Posterior vena cava (tissue), 2 donors: ENCODE measurements at regions not wholly inside any gene's neighbourhood (a gene's known extent, or its start where the extent isn't known, plus 50 kb on each side); places are given as distances from the start of the nearest gene placed in this dataset.
A peak's percentile ranks its signal among the peaks of the same experiment; 100 is the strongest.

ENCODE experiments used
- DNase-seq: peaks from one replicate; pipeline ENCODE4 v3.0.0-alpha.2; 2020; ENCODE audit warnings: low spot score
- intact Hi-C, 2 donors: fragments of 100-400 bp; cut with DNase I; formaldehyde crosslinking; loops; one replicate each; pipeline versions ENCODE4 v1.14.1 to v1.14.2; 2022 to 2023
- donor health status: DM: yes; HTN: yes; CAD: no.
- donor health status: DM: yes; HTN: yes; CAD: no.

DNA sequence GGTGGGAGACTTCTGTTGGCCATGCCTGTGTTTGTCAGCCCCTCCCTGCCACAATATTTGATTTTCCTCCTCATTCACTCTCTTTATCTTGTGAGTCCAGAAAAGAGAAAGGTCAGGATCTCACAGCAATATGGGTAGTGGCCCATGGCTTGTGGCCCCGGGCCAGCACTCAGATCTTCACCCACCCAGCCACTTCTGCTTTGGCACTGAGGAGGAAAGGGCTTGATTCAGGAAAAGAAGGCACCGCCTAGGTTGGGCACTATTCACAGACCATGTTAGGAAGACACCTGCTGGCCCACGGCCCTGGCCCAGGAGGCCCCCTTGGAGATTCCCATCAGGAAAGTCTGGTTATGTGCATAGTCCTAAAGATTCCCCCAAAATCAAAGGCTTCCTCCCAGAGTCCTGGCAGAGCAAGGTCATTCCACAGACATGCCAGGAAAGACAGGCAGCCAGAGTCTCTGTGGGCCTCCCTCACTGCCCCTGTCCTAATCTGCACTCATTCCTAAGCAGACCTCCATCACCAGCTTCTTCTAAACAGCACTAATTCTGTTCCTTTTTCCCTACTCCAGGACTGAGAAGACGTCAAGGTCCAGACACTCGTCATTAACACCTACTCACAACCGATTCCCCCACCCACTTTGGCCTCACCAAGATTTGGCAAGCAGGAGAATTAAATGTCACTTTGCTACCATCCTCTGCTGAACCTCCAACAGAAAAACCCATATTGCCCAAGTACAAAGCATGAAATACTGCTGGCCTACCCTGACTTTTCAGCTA is 179.3 kb downstream of the DEPDC1B start:
- DNase-seq = no peak
- intact Hi-C loops = no loop called here

GRCh38 chr5:60519372-60519771 is 180.6 kb downstream of the DEPDC1B start:
- intact Hi-C loops = no loop called here
- DNase-seq = no peak

DNA sequence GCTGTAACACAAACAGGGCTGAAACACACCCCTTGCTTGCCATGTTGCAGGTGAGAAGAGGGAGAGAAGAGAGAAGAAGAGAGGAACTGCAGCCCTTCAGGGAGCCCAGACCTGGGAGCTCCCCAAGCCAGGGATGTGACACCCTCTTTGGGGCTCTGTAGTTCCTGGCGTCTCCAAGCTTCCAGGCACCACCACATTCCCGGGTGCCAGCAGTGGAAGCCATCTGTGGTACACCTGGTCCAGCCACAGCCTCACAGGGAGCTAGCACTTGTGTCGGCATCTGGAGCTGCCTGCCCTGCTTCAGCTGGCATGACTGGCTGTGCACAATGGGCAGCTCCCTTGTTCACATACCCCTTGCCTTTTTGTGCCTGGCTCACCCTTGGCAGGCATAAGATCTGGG is 182.1 kb downstream of the DEPDC1B start:
- DNase-seq = peak; percentile 74
- intact Hi-C loops = no loop called here

DNA sequence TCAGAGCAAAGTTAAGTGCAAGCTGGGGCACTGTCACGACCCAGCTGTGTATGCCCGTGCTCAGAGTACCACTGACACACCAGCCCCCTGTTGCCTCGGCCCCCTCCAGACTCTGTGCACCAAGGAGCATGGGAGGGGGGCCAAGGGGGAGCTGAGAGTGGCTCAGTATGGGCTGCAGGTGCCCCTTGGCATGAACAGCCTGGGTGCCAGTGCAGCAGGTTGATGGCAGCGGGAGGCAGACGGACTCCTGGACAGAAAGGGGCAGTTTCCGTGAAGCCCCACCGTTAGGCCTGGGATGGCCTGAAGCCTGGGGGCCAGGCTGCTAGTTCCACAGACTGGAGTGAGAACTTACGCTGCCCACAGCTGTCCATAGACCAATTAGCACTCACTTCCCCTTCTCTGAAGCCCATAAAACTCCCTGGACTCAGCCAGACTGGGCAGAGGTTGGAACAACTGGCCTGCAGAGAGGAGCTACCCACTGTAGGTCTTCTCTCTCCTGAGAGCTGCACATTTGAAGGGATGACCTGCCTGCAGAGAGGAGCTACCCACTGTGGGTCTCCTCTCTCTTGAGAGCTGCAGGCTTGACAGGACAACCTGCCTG is 182.8 kb downstream of the DEPDC1B start:
- intact Hi-C loops = no loop called here
- DNase-seq = peak; percentile 77

- intact Hi-C loops = no loop called here
- no peak for DNase-seq
These were observed 183.3 kb downstream of the DEPDC1B start for GRCh38 chr5:60516688-60517087.

- intact Hi-C loops = no loop called here
- DNase-seq = no peak
These were observed 185.8 kb downstream of the DEPDC1B start for GRCh38 chr5:60514152-60514551.

DNA sequence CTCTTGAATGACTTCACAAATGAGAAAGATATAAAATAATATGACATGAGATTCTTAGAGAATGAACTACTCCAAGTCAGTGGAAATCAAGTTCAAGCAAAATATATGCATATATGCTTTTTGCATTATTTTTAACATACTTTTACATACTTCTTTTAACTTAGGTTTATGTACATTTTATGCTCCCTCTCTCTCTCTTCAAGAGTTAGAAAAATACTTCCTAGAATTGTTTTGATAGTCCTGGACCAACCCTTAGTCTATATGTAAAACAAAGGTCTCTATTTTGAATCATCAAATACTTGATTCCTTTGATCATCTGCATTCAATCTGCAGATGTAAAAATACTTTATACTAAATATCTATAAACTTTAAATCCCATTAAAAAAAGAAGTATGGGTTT is 187.8 kb downstream of the DEPDC1B start:
- intact Hi-C loops = no loop called here
- DNase-seq = no peak

GRCh38 chr5:60510663-60511062 is 189.3 kb downstream of the DEPDC1B start:
- DNase-seq = no peak
- intact Hi-C loops = no loop called here

GRCh38 chr5:60510049-60510448 is 189.9 kb downstream of the DEPDC1B start:
- no peak for DNase-seq
- intact Hi-C loops = no loop called here

DNA sequence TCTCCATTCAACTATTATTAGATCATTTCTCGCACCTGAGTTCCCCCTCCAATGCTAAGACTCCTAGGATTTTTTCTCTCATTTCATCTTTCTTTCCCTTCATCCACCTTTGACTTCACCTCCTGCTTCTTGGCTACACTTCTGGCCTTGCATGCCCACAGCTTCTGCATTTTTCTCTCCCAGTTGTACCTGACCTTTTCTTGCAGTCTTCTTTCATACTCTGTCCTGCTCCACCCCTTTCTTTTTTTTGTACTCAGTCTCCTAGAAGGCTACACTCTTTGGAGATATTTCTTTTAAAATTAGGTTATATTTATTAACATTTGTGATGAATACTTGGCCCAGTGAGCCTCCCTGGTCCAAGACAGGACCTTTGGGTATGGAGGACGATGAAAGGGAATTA is 190.4 kb downstream of the DEPDC1B start:
- DNase-seq = no peak
- intact Hi-C loops = no loop called here

GRCh38 chr5:60507687-60508086 is 192.3 kb downstream of the DEPDC1B start:
- intact Hi-C loops = no loop called here

GRCh38 chr5:60505373-60506171 is 194.4 kb downstream of the DEPDC1B start:
- intact Hi-C loops = no loop called here
- no peak for DNase-seq

More at GRCh38 chr5:60507687-60508086, 192.3 kb downstream of the DEPDC1B start:
- no peak for DNase-seq

DNA sequence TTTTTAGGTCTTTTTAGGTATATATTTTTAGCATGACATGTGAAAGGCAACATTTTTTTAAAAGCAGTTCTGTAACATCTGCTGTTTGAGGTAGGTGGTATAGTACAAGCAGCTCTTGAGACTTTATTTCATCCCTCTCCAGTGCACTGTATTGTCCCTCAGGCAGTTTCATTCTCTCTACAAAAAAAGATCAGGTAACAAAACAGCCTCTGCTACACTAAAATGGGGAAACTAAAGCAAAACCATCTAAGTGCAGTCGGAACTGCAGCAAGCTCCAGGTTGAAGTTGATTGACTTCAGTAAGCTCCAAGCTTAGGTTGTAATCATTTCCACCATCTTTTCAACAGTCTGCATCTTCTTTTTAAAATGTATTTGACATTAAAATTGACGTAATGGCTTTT is 195.6 kb downstream of the DEPDC1B start:
- no peak for DNase-seq
- intact Hi-C loops = no loop called here

GRCh38 chr5:60503771-60504170 is 196.2 kb downstream of the DEPDC1B start:
- no peak for DNase-seq
- intact Hi-C loops = no loop called here

DNA sequence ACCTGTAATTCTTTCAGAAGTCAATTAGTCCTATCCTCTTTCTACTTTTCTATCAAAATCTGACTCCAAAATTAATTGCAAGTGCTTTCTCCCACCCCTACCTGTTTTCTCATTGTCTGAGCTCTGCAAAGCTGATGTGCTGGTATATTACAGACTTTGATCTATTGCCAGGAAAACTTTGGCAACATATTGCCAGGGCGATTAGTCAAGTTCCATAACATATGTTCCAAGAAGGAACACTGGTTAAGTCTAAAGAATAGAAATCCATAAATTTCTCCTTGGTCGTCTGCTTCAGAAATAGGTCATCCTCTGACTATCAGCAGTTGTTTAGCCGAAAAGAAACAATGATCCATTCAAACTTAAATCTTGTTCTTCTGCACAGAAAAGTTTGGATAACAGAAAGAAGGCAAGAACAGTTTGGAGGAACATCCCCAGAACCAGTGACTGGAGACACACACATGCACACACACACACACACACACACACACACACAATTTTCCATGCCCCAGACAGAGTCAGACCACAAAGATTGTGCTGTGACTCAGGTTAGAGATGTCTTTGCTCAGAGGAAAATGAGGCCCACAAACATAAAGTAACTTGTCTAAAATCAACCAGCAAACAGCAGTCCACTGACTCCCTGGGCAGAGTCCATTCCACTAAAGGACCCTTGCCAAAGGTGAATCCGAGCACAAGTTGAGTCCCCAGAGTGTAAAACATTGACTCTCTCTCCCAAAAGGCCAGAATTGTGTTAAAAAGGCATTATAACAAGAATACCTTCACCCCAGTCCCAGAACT is 202.1 kb downstream of the DEPDC1B start:
- no peak for DNase-seq
- intact Hi-C loops = no loop called here

- no peak for DNase-seq
- intact Hi-C loops = no loop called here
These were observed 204.1 kb downstream of the DEPDC1B start for GRCh38 chr5:60495644-60496520.

DNA sequence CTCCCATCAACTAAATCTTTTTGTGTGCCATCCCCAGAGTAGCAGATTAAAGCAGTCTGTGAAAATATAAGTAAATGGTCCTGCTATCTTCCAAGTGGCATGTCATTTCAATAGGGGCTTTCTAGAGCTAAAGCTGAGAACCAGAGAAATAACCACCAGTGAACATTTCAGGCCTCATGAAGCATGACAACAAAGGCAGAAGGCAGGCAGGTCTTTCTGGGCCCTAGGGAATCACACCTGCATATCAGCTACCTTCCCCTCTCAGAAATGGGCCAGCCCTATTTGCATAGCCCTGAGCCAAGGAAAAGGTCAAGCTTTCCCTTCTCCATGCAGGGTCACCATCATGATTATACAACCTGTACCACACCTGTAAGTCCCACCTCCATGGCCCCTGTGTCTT is 205.3 kb downstream of the DEPDC1B start:
- no peak for DNase-seq
- intact Hi-C loops = no loop called here

- no peak for DNase-seq
- intact Hi-C loops = no loop called here
These were observed 205.8 kb downstream of the DEPDC1B start for GRCh38 chr5:60494144-60494543.

GRCh38 chr5:60493372-60493771 is 206.6 kb downstream of the DEPDC1B start:
- DNase-seq = no peak
- intact Hi-C loops = no loop called here
